ENCODE measurements at regions not wholly inside any gene's neighbourhood (a gene's known extent, or its start where the extent isn't known, plus 50 kb on each side); places are given as distances from the start of the nearest gene placed in this dataset.

GRCh38 chr16:6250511-6250910, 1082.1 kb upstream of the RBFOX1 start:
- H2AFZ ChIP-seq, result no peak overlapping the region
- H3F3A ChIP-seq (replicated peaks; ENCODE audit: low read depth), result no peaks in the 10 kb centered on the region
- peak; percentile 50; the same call in 2 of the 3 replicates for ATAC-seq
- TF ChIP-seq CTCF (conservative IDR thresholded peaks at IDR 0.05; ENCODE audit: low read depth in 2 of 2) (no peak), EZH2phosphoT487 (IDR thresholded peaks at IDR 0.05; ENCODE audit: unreplicated experiment) (no peak), REST (IDR thresholded peaks at IDR 0.05; ENCODE audit: unreplicated experiment) (no peak), ZNF462 (CRISPR knock-in tag; IDR thresholded peaks at IDR 0.05) (no peak), POLR2AphosphoS5 (IDR thresholded peaks at IDR 0.05; ENCODE audit: low read depth) (no peak), CREB1 (CRISPR knock-in tag; IDR thresholded peaks at IDR 0.05; ENCODE audit: low read depth) (no peak), ZNF331 (CRISPR knock-in tag; IDR thresholded peaks at IDR 0.05; ENCODE audit: low read depth) (no peak), ETS1 (IDR thresholded peaks at IDR 0.05) (no peak), EZH2 (IDR thresholded peaks at IDR 0.05; ENCODE audit: low read depth, unreplicated experiment) (no peak), ZNF114 (CRISPR knock-in tag; IDR thresholded peaks at IDR 0.05) (no peak), JUNB (IDR thresholded peaks at IDR 0.05; ENCODE audit: unreplicated experiment) (no peak), STAT1 (IDR thresholded peaks at IDR 0.05; ENCODE audit: unreplicated experiment) (no peak), NANOG (IDR thresholded peaks at IDR 0.05; ENCODE audit: borderline replicate concordance) (no peak)
- peaks cover 3% of the 10 kb centered on the region; the same call in 1 of the 2 replicates for H3K4me1 ChIP-seq (ENCODE audit: insufficient read depth)
- no peak overlapping the region for H3K4me2 ChIP-seq
- H3K9me3 Mint-ChIP-seq, result no peaks in the 10 kb centered on the region
- peaks cover 34% of the 10 kb centered on the region for H3K4me1 Mint-ChIP-seq
- no peaks in the 10 kb centered on the region; the same call in 1 of the 2 replicates for H3K36me3 ChIP-seq (ENCODE audit: insufficient read depth)
- DNase-seq (ENCODE audit: low spot score), result no peak
- H3K27ac Mint-ChIP-seq, result no peak overlapping the region
- no peaks in the 10 kb centered on the region for H3K79me2 ChIP-seq (replicated peaks; ENCODE audit: insufficient read depth)
- peaks cover 2% of the 10 kb centered on the region; the same call in 1 of the 3 replicates for H3K36me3 Mint-ChIP-seq (ENCODE audit: low read depth)
- H3K4me3 Mint-ChIP-seq, result no peak overlapping the region
- H3K4me3 ChIP-seq, result no peak overlapping the region
- H3K9me2 ChIP-seq (ENCODE audit: insufficient read depth), result peaks cover 6% of the 10 kb centered on the region; the same call in 1 of the 2 replicates
- no peaks in the 10 kb centered on the region for H4K20me1 ChIP-seq (replicated peaks; ENCODE audit: insufficient read depth)
- H3K27ac ChIP-seq (ENCODE audit: low read depth), result no peak overlapping the region
- H3K27me3 ChIP-seq (ENCODE audit: insufficient read depth), result no peaks in the 10 kb centered on the region
- H3K27me3 Mint-ChIP-seq (ENCODE audit: insufficient read depth, low read depth, poor library complexity), result peaks cover 2% of the 10 kb centered on the region
